ENCODE measurements at regions not wholly inside any gene's neighbourhood (a gene's known extent, or its start where the extent isn't known, plus 50 kb on each side); places are given as distances from the start of the nearest gene placed in this dataset.

GRCh38 chr15:37252530-37252929, 152.2 kb upstream of the MEIS2 start:
- H3K4me1 Mint-ChIP-seq (ENCODE audit: insufficient read depth, unreplicated experiment): no peaks in the 10 kb centered on the region
- TF ChIP-seq CTCF (IDR thresholded peaks at IDR 0.05; ENCODE audit: unreplicated experiment): no peak
- BruUV-seq (replicated peaks): no TSS peak
- peaks cover 11% of the 10 kb centered on the region for H3K27me3 Mint-ChIP-seq (ENCODE audit: insufficient read depth, unreplicated experiment)
- no peak overlapping the region for H3K4me3 Mint-ChIP-seq (ENCODE audit: unreplicated experiment)
- no peaks in the 10 kb centered on the region for H3K36me3 Mint-ChIP-seq (ENCODE audit: insufficient read depth, unreplicated experiment)
- no peaks in the 10 kb centered on the region for H3K9me3 Mint-ChIP-seq (ENCODE audit: unreplicated experiment)
- intact Hi-C loops (cut with micrococcal nuclease): no loop called here
- no peak overlapping the region for H3K27ac Mint-ChIP-seq (ENCODE audit: low read depth, unreplicated experiment)
- POLR2A ChIA-PET: no interaction called here
- no peak for DNase-seq (ENCODE audit: unreplicated experiment)
- CTCF ChIA-PET: interaction anchor here (0.5 to 1.2 kb wide), 3 partner anchors 8 to 117 kb away, joined by 3 read pairs; no protein-coding TSS in a partner anchor

GRCh38 chr15:37253877-37254276, 153.5 kb upstream of the MEIS2 start:
- Mint-ChIP-seq H3K9me3 (ENCODE audit: unreplicated experiment) (no peaks in the 10 kb centered on the region), H3K27me3 (ENCODE audit: insufficient read depth, unreplicated experiment) (peaks cover 5% of the 10 kb centered on the region), H3K27ac (ENCODE audit: low read depth, unreplicated experiment) (no peak overlapping the region), H3K36me3 (ENCODE audit: insufficient read depth, unreplicated experiment) (no peaks in the 10 kb centered on the region), H3K4me3 (ENCODE audit: unreplicated experiment) (no peak overlapping the region), H3K4me1 (ENCODE audit: insufficient read depth, unreplicated experiment) (no peaks in the 10 kb centered on the region)
- POLR2A ChIA-PET: interaction anchor here (0.5 kb wide), 1 partner anchor 30 kb away, joined by 3 read pairs; no protein-coding TSS in a partner anchor
- intact Hi-C loops (cut with micrococcal nuclease): no loop called here
- DNase-seq (ENCODE audit: unreplicated experiment): no peak
- BruUV-seq (replicated peaks): no TSS peak
- CTCF ChIA-PET: interaction anchor here (0.7 kb wide), 1 partner anchor 30 kb away, joined by 4 read pairs; no protein-coding TSS in a partner anchor
- no peak for TF ChIP-seq CTCF (IDR thresholded peaks at IDR 0.05; ENCODE audit: unreplicated experiment)

- no TSS peak for BruUV-seq (replicated peaks)
- intact Hi-C loops (cut with micrococcal nuclease): no loop called here
Observed at GRCh38 chr15:37260255-37260654, 159.9 kb upstream of the MEIS2 start.

GRCh38 chr15:37261685-37262084, 161.3 kb upstream of the MEIS2 start:
- H3K4me3 Mint-ChIP-seq (ENCODE audit: unreplicated experiment): no peak overlapping the region
- peaks cover 5% of the 10 kb centered on the region for H3K9me3 Mint-ChIP-seq (ENCODE audit: unreplicated experiment)
- POLR2A ChIA-PET: no interaction called here
- no peaks in the 10 kb centered on the region for H3K27me3 Mint-ChIP-seq (ENCODE audit: insufficient read depth, unreplicated experiment)
- DNase-seq (ENCODE audit: unreplicated experiment): no peak
- no peak overlapping the region for H3K27ac Mint-ChIP-seq (ENCODE audit: low read depth, unreplicated experiment)
- H3K36me3 Mint-ChIP-seq (ENCODE audit: insufficient read depth, unreplicated experiment): no peaks in the 10 kb centered on the region
- intact Hi-C loops (cut with micrococcal nuclease): no loop called here
- TF ChIP-seq CTCF (IDR thresholded peaks at IDR 0.05; ENCODE audit: unreplicated experiment): no peak
- no peaks in the 10 kb centered on the region for H3K4me1 Mint-ChIP-seq (ENCODE audit: insufficient read depth, unreplicated experiment)
- BruUV-seq (replicated peaks): no TSS peak
- CTCF ChIA-PET: no interaction called here

More at GRCh38 chr15:37260255-37260654, 159.9 kb upstream of the MEIS2 start:
- ChIA-PET CTCF (interaction anchor here (0.5 kb wide), 1 partner anchor 488 kb away, joined by 4 read pairs; no protein-coding TSS in a partner anchor), POLR2A (no interaction called here)
- H3K4me3 Mint-ChIP-seq (ENCODE audit: unreplicated experiment): no peak overlapping the region
- no peak for DNase-seq (ENCODE audit: unreplicated experiment)
- peaks cover 5% of the 10 kb centered on the region for H3K9me3 Mint-ChIP-seq (ENCODE audit: unreplicated experiment)
- TF ChIP-seq CTCF (IDR thresholded peaks at IDR 0.05; ENCODE audit: unreplicated experiment): no peak
- H3K4me1 Mint-ChIP-seq (ENCODE audit: insufficient read depth, unreplicated experiment): no peaks in the 10 kb centered on the region
- H3K27ac Mint-ChIP-seq (ENCODE audit: low read depth, unreplicated experiment): no peak overlapping the region
- H3K36me3 Mint-ChIP-seq (ENCODE audit: insufficient read depth, unreplicated experiment): no peaks in the 10 kb centered on the region
- no peaks in the 10 kb centered on the region for H3K27me3 Mint-ChIP-seq (ENCODE audit: insufficient read depth, unreplicated experiment)
